HCT116 (cell line): ENCODE measurements at regions not wholly inside any gene's neighbourhood (a gene's known extent, or its start where the extent isn't known, plus 50 kb on each side); places are given as distances from the start of the nearest gene placed in this dataset.

Experiments
- ATAC-seq: fragments of 200-7000 bp; cut with Tn5 transposase; 2 replicates; pipeline ENCODE4 v1.9.1; 2020; ENCODE audit warnings: mild to moderate bottlenecking, moderate library complexity
- BruUV-seq: library from RNA; stranded (reverse); fragments of 400-500 nt; replicated peaks from 2 replicates; lab custom pipeline; 2021; lab: Mats Ljungman, UMichigan
- CTCF ChIA-PET: fragments of 300-600 bp; sonication (Branson Sonifier 250); formaldehyde crosslinking; loops from one replicate; lab custom pipeline; 2021; ENCODE audit warnings: antibody characterized with exemption; lab: Charles Lee
- POLR2A ChIA-PET: fragments of 300-600, 350-600 bp; sonication (Branson Sonifier 250); formaldehyde crosslinking; loops from one replicate; lab custom pipeline; 2021; ENCODE audit warnings: antibody characterized with exemption; lab: Charles Lee
- RAD21 ChIA-PET, 2 experiments: fragments of 300-600 bp; sonication (Branson Sonifier 250); formaldehyde crosslinking; loops; one replicate each; lab custom pipeline; 2023; ENCODE audit warnings: low total read pairs in 2 of 2; ENCODE audit not compliant: uncharacterized antibody in 2 of 2, unreplicated experiment in 2 of 2, low non-redundant PET in 1 of 2; lab: Charles Lee
- DNase-seq: peaks from one replicate; pipeline ENCODE4 v3.0.0-alpha.2; 2010; ENCODE audit warnings: low read depth, low spot score
- H2AFZ ChIP-seq: fragments of 200-600 bp; shearing (Covaris generic), sonication (generic); 2 replicates; pipeline ENCODE4 v1.6.1; 2017; ENCODE audit warnings: low read depth, mixed run types, mixed read lengths, antibody characterized with exemption, low read length; ENCODE audit not compliant: poor library complexity, severe bottlenecking
- H3K27ac ChIP-seq: 2 replicates; pipeline ENCODE4 v1.5.1; 2012; ENCODE audit warnings: low read depth, low read length
- H3K27me3 ChIP-seq: fragments of 200-600 bp; sonication (generic); 2 replicates; pipeline ENCODE4 v1.6.1; 2016; ENCODE audit warnings: mixed run types, low read length, mixed read lengths; ENCODE audit not compliant: insufficient read depth
- H3K36me3 ChIP-seq, 2 experiments: fragments of 200-500 bp in 1 of 2; fragments of 200-600 bp in 1 of 2; sonication (Bioruptor generic) in 1 of 2; sonication (generic) in 1 of 2; 2 replicates each; pipeline versions ENCODE4 v1.5.1 to v1.6.1; 2014 to 2016; ENCODE audit warnings: low read length in 2 of 2, inconsistent platforms in 1 of 2, mixed read lengths in 1 of 2, mixed run types in 1 of 2; ENCODE audit not compliant: insufficient read depth in 2 of 2, control insufficient read depth in 1 of 2
- H3K4me1 ChIP-seq, 2 experiments: fragments of 200-600 bp in 1 of 2; sonication (generic) in 1 of 2; 2 replicates each; pipeline versions ENCODE4 v1.5.1 to v1.6.1; 2012 to 2017; ENCODE audit warnings: low read length in 2 of 2, inconsistent platforms in 1 of 2, mild to moderate bottlenecking in 1 of 2, mixed read lengths in 1 of 2, mixed run types in 1 of 2, moderate library complexity in 1 of 2; ENCODE audit not compliant: insufficient read depth in 2 of 2, control insufficient read depth in 1 of 2
- H3K4me2 ChIP-seq: fragments of 200-600 bp; sonication (generic); 2 replicates; pipeline ENCODE4 v1.6.1; 2017; ENCODE audit warnings: mixed run types, low read length, mixed read lengths
- H3K4me3 ChIP-seq, 2 experiments: fragments of 200-600 bp in 1 of 2; sonication (generic) in 1 of 2; replicated peaks in 1 of 2; 2 replicates each; pipeline ENCODE4 v1.5.1; 2011 to 2016; ENCODE audit warnings: low read length in 2 of 2, control low read depth in 1 of 2, low read depth in 1 of 2, mild to moderate bottlenecking in 1 of 2, mixed read lengths in 1 of 2, mixed run types in 1 of 2
- H3K79me2 ChIP-seq: fragments of 200-600 bp; sonication (generic); 2 replicates; pipeline ENCODE4 v1.6.1; 2017; ENCODE audit warnings: mild to moderate bottlenecking, mixed run types, low read length, moderate library complexity, mixed read lengths; ENCODE audit not compliant: insufficient read depth
- H3K9ac ChIP-seq: fragments of 200-600 bp; sonication (generic); 2 replicates; pipeline ENCODE4 v1.6.1; 2016; ENCODE audit warnings: low read length, mixed read lengths
- H3K9me2 ChIP-seq: fragments of 200-600 bp; sonication (generic), shearing (Covaris generic); 2 replicates; pipeline ENCODE4 v1.6.1; 2017; ENCODE audit warnings: mixed run types, mild to moderate bottlenecking, moderate library complexity; ENCODE audit not compliant: insufficient read depth
- H3K9me3 ChIP-seq, 2 experiments: fragments of 200-500 bp in 1 of 2; fragments of 200-600 bp in 1 of 2; sonication (Bioruptor generic) in 1 of 2; sonication (generic) in 1 of 2; 2 replicates each; pipeline ENCODE4 v1.6.1; 2014 to 2017; ENCODE audit warnings: low read length in 2 of 2, mixed read lengths in 2 of 2, inconsistent platforms in 1 of 2, low read depth in 1 of 2, mild to moderate bottlenecking in 1 of 2, mixed run types in 1 of 2, moderate library complexity in 1 of 2; ENCODE audit not compliant: control insufficient read depth in 1 of 2, insufficient read depth in 1 of 2
- H4K20me1 ChIP-seq: fragments of 200-600 bp; sonication (generic), shearing (Covaris generic); 2 replicates; pipeline ENCODE4 v1.6.1; 2017; ENCODE audit warnings: mixed run types, mild to moderate bottlenecking, moderate library complexity; ENCODE audit not compliant: insufficient read depth
- ATF3 ChIP-seq: IDR thresholded peaks from 2 replicates; pipeline ENCODE4 v1.6.1; 2012
- CBX3 ChIP-seq: IDR thresholded peaks from 2 replicates; pipeline ENCODE4 v1.6.1; 2012; ENCODE audit warnings: low read depth
- CEBPB ChIP-seq: IDR thresholded peaks from 2 replicates; pipeline ENCODE4 v1.6.1; 2012; ENCODE audit warnings: low read depth
- CTCF ChIP-seq, 3 experiments: fragments of 200-600 bp in 1 of 3; sonication (generic) in 1 of 3; IDR thresholded peaks in 2 of 3; conservative IDR thresholded peaks in 1 of 3; 2 replicates each; pipeline ENCODE4 v1.5.1; 2012 to 2017; ENCODE audit warnings: low read depth in 2 of 3, low read length in 2 of 3, antibody characterized with exemption in 1 of 3, borderline replicate concordance in 1 of 3, control low read depth in 1 of 3, mild to moderate bottlenecking in 1 of 3, mixed read lengths in 1 of 3, mixed run types in 1 of 3, moderate library complexity in 1 of 3; ENCODE audit not compliant: insufficient read depth in 1 of 3
- EGR1 ChIP-seq: IDR thresholded peaks from 2 replicates; pipeline ENCODE4 v1.6.1; 2012; ENCODE audit warnings: low read depth
- ELF1 ChIP-seq: IDR thresholded peaks from 2 replicates; pipeline ENCODE4 v1.6.1; 2012; ENCODE audit warnings: low read depth, borderline replicate concordance
- EZH2 ChIP-seq: fragments of 200-600 bp; sonication (generic); IDR thresholded peaks from 2 replicates; pipeline ENCODE4 v1.6.1; 2017; ENCODE audit warnings: antibody characterized with exemption, mixed run types
- EZH2phosphoT487 ChIP-seq: fragments of 200-600 bp; IDR thresholded peaks from 2 replicates; pipeline ENCODE4 v1.6.1; 2018; ENCODE audit warnings: antibody characterized with exemption, borderline replicate concordance
- FOSL1 ChIP-seq: IDR thresholded peaks from 2 replicates; pipeline ENCODE4 v1.6.1; 2012; ENCODE audit warnings: low read depth
- JUND ChIP-seq: IDR thresholded peaks from 2 replicates; pipeline ENCODE4 v1.6.1; 2012
- MAX ChIP-seq: IDR thresholded peaks from 2 replicates; pipeline ENCODE4 v1.6.1; 2012
- POLR2A ChIP-seq: IDR thresholded peaks from 2 replicates; pipeline ENCODE4 v1.7.0; 2011; ENCODE audit warnings: borderline replicate concordance; ENCODE audit not compliant: insufficient read depth, insufficient read length; ENCODE audit errors: extremely low read depth
- POLR2AphosphoS5 ChIP-seq: IDR thresholded peaks from 2 replicates; pipeline ENCODE4 v1.6.1; 2011; ENCODE audit warnings: mild to moderate bottlenecking, low read depth, low read length, moderate library complexity
- REST ChIP-seq: IDR thresholded peaks from 2 replicates; pipeline ENCODE4 v1.6.1; 2012; ENCODE audit warnings: low read depth
- SIN3A ChIP-seq: IDR thresholded peaks from 2 replicates; pipeline ENCODE4 v1.6.1; 2012; ENCODE audit warnings: low read depth
- SP1 ChIP-seq: IDR thresholded peaks from 2 replicates; pipeline ENCODE4 v1.6.1; 2012; ENCODE audit warnings: low read depth
- SRF ChIP-seq: IDR thresholded peaks from 2 replicates; pipeline ENCODE4 v1.6.1; 2012; ENCODE audit warnings: low read depth
- YY1 ChIP-seq: IDR thresholded peaks from 2 replicates; pipeline ENCODE4 v1.6.1; 2011; ENCODE audit warnings: low read length, low read depth, moderate library complexity, mild to moderate bottlenecking; ENCODE audit not compliant: insufficient replicate concordance; ENCODE audit errors: extremely low read depth
- ZFX ChIP-seq: fragments of 450-650 bp; IDR thresholded peaks from 2 replicates; pipeline ENCODE4 v1.6.1; 2017
- ZNF274 ChIP-seq: fragments of 200-500 bp; sonication (Bioruptor generic); IDR thresholded peaks from 2 replicates; pipeline ENCODE4 v1.6.1; 2014; ENCODE audit warnings: mild to moderate bottlenecking, low read depth, low read length, inconsistent platforms
- intact Hi-C: fragments of 100-400 bp; cut with micrococcal nuclease; formaldehyde crosslinking; loops from 2 replicates; pipeline ENCODE4 v1.10.0; 2022

- intact Hi-C loops, result no loop called here
- no peaks in the 10 kb centered on the region for H3K36me3 ChIP-seq
- TF ChIP-seq CEBPB, result no peak
- no peak for TF ChIP-seq CTCF (IDR thresholded peaks at IDR 0.05 in 2 of 3, conservative IDR thresholded peaks at IDR 0.05 in 1 of 3; ENCODE audit: borderline replicate concordance in 1 of 3, insufficient read depth in 1 of 3, low read depth in 2 of 3, low read length in 2 of 3)
- no peak for TF ChIP-seq SRF
- no peak for TF ChIP-seq POLR2AphosphoS5
- no peak for TF ChIP-seq SIN3A
- no peak for TF ChIP-seq REST
- no peak for TF ChIP-seq EZH2
- TF ChIP-seq ZFX, result no peak
- TF ChIP-seq JUND, result no peak
- no peak for TF ChIP-seq ZNF274
- no peak for TF ChIP-seq MAX
- TF ChIP-seq SP1, result no peak
- TF ChIP-seq ATF3, result no peak
- no peak for TF ChIP-seq EGR1
- TF ChIP-seq ELF1, result no peak
- TF ChIP-seq POLR2A, result no peak
- TF ChIP-seq FOSL1, result no peak
- TF ChIP-seq EZH2phosphoT487, result no peak
- no peak for TF ChIP-seq CBX3
- TF ChIP-seq YY1, result no peak
Observed at GRCh38 chr2:41944220-41944880, 103.5 kb upstream of the PKDCC start.

More at GRCh38 chr2:41944220-41944880, 103.5 kb upstream of the PKDCC start:
- Histone ChIP-seq H3K4me2 (no peak overlapping the region), H3K4me3 (no peak overlapping the region), H3K27me3 (peaks cover 37% of the 10 kb centered on the region), H3K79me2 (no peaks in the 10 kb centered on the region), H3K4me1 (no peaks in the 10 kb centered on the region), H2AFZ (no peak overlapping the region), H4K20me1 (no peaks in the 10 kb centered on the region), H3K9ac (no peak overlapping the region), H3K9me3 (no peaks in the 10 kb centered on the region), H3K27ac (no peak overlapping the region), H3K9me2 (no peaks in the 10 kb centered on the region)
- POLR2A ChIA-PET, result no interaction called here
- DNase-seq (no peak), ATAC-seq (no peak)
- RAD21 ChIA-PET, result no interaction called here
- CTCF ChIA-PET, result no interaction called here
- no TSS peak for BruUV-seq
